K562 (cell line): ENCODE measurements at regions not wholly inside any gene's neighbourhood (a gene's known extent, or its start where the extent isn't known, plus 50 kb on each side); places are given as distances from the start of the nearest gene placed in this dataset.

ENCODE experiments used
- ATAC-seq: fragments of 200-7000 bp; cut with Tn5 transposase; 3 replicates; pipeline ENCODE4 v1.9.1; 2020; ENCODE audit warnings: moderate library complexity
- BruUV-seq: library from RNA; stranded (reverse); fragments of 400-500 nt; replicated peaks from 2 replicates; lab custom pipeline; 2021; lab: Mats Ljungman, UMichigan
- CTCF ChIA-PET: fragments of 300-600 bp; formaldehyde crosslinking; extraction: SDS; loops from one replicate; lab custom pipeline; 2021; ENCODE audit warnings: low intra/inter-chr PET ratio; lab: Yijun Ruan, JAX
- POLR2A ChIA-PET: fragments of 300-600, 350-650 bp; sonication (Branson Sonifier 250); formaldehyde crosslinking; extraction: SDS; loops from one replicate; lab custom pipeline; 2021; ENCODE audit warnings: antibody characterized with exemption, inconsistent platforms; lab: Yijun Ruan, JAX
- DNase-seq, 4 experiments: peaks; one replicate each; pipeline versions ENCODE4 v3.0.0 to v3.0.0-alpha.2; 2011 to 2018; ENCODE audit warnings: low spot score in 3 of 4, mixed read lengths in 3 of 4; ENCODE audit errors: extremely low read depth in 1 of 4
- FAIRE-seq: peaks from 2 replicates; lab custom pipeline; 2011; peaks lifted over from hg19 to GRCh38; lab: Jason Lieb, UNC
- H2AFZ ChIP-seq: 2 replicates; pipeline ENCODE4 v1.6.0; 2011; ENCODE audit warnings: low read depth, low read length, control low read depth, inconsistent platforms
- H3K27ac ChIP-seq: fragments of 200-600 bp; 3 replicates; pipeline ENCODE4 v1.8.0; 2011; ENCODE audit warnings: low read depth, mild to moderate bottlenecking, control low read depth, inconsistent platforms, low read length, moderate library complexity, mixed read lengths; ENCODE audit errors: extremely low read depth
- H3K27me3 ChIP-seq, 2 experiments: fragments of 300-600 bp in 1 of 2; 2 replicates in 1 of 2; 3 replicates in 1 of 2; pipeline versions ENCODE4 v1.6.0 to v1.8.0; 2011; ENCODE audit warnings: inconsistent platforms in 2 of 2, low read length in 2 of 2, mild to moderate bottlenecking in 1 of 2, mixed read lengths in 1 of 2, moderate library complexity in 1 of 2; ENCODE audit not compliant: control insufficient read depth in 2 of 2, insufficient read depth in 2 of 2
- H3K36me3 ChIP-seq: fragments of 300-600 bp; 3 replicates; pipeline ENCODE4 v1.8.0; 2011; ENCODE audit warnings: mild to moderate bottlenecking, low read length, inconsistent platforms; ENCODE audit not compliant: control insufficient read depth, insufficient read depth
- H3K4me1 ChIP-seq, 2 experiments: fragments of 200-600 bp in 1 of 2; replicated peaks in 1 of 2; 2 replicates in 1 of 2; 3 replicates in 1 of 2; pipeline versions ENCODE4 v1.5.1 to v1.8.0; 2011; ENCODE audit warnings: inconsistent platforms in 2 of 2, low read length in 2 of 2, mild to moderate bottlenecking in 1 of 2, mixed read lengths in 1 of 2, moderate library complexity in 1 of 2; ENCODE audit not compliant: control insufficient read depth in 2 of 2, insufficient read depth in 2 of 2
- H3K4me2 ChIP-seq: 2 replicates; pipeline ENCODE4 v1.6.1; 2011; ENCODE audit warnings: low read length, control low read depth, inconsistent platforms, mixed read lengths; ENCODE audit not compliant: insufficient read depth
- H3K4me3 ChIP-seq: fragments of 200-600 bp; sonication (generic), shearing (Covaris generic); 2 replicates; pipeline ENCODE4 v1.5.1; 2016; ENCODE audit warnings: control low read depth, inconsistent platforms
- H3K79me2 ChIP-seq: fragments of 200-600 bp; 3 replicates; pipeline ENCODE4 v1.8.0; 2011; ENCODE audit warnings: low read length, inconsistent platforms; ENCODE audit not compliant: control insufficient read depth, insufficient read depth
- H3K9ac ChIP-seq, 2 experiments: 2 replicates each; pipeline versions ENCODE4 v1.6.0 to v1.6.1; 2011; ENCODE audit warnings: low read depth in 2 of 2, low read length in 2 of 2, control low read depth in 1 of 2, inconsistent platforms in 1 of 2, mild to moderate bottlenecking in 1 of 2, mixed read lengths in 1 of 2; ENCODE audit not compliant: insufficient read depth in 1 of 2
- H3K9me1 ChIP-seq: one replicate; pipeline ENCODE4 v1.6.0; 2011; ENCODE audit warnings: inconsistent platforms, mild to moderate bottlenecking, low read length, moderate library complexity; ENCODE audit not compliant: control insufficient read depth, insufficient read depth
- H3K9me3 ChIP-seq: replicated peaks from 2 replicates; pipeline ENCODE4 v1.5.1; 2011; ENCODE audit warnings: low read depth, low read length, inconsistent platforms; ENCODE audit not compliant: control insufficient read depth, insufficient read depth
- H4K20me1 ChIP-seq: replicated peaks from 2 replicates; pipeline ENCODE4 v1.6.1; 2011; ENCODE audit warnings: low read length, inconsistent platforms, mixed read lengths; ENCODE audit not compliant: control insufficient read depth, insufficient read depth
- BMI1 ChIP-seq: fragments of 150-350 bp; IDR thresholded peaks from 2 replicates; pipeline ENCODE4 v1.6.1; 2014; ENCODE audit warnings: low read length
- E2F3 ChIP-seq: fragments of 250-450 bp; sonication (Bioruptor Pico); IDR thresholded peaks from 2 replicates; pipeline ENCODE4 v1.4.0; 2020; ENCODE audit warnings: mild to moderate bottlenecking
- GATAD2A ChIP-seq: fragments of 450-650 bp; IDR thresholded peaks from 2 replicates; pipeline ENCODE4 v1.6.1; 2017
- GTF2E2 ChIP-seq: fragments of 200-800 bp; sonication (Bioruptor generic); IDR thresholded peaks from 2 replicates; pipeline ENCODE4 v1.6.1; 2016; ENCODE audit warnings: missing genetic modification characterization, missing compliant biosample characterization
- HEY1 ChIP-seq: fragments of 250-450 bp; sonication (Bioruptor Pico); IDR thresholded peaks from 2 replicates; pipeline ENCODE4 v1.5.0; 2020; ENCODE audit warnings: mild to moderate bottlenecking, moderate library complexity, borderline replicate concordance
- NCOA2 ChIP-seq, 2 experiments: fragments of 450-650 bp; IDR thresholded peaks; 2 replicates each; pipeline ENCODE4 v1.6.1; 2018; ENCODE audit warnings: mild to moderate bottlenecking in 2 of 2, moderate library complexity in 1 of 2; ENCODE audit not compliant: partially characterized antibody in 2 of 2
- NFE2 ChIP-seq: IDR thresholded peaks from 2 replicates; pipeline ENCODE4 v1.6.1; 2014; ENCODE audit warnings: antibody characterized with exemption, low read depth
- STAT5A ChIP-seq: IDR thresholded peaks from 2 replicates; pipeline ENCODE4 v1.6.1; 2012; ENCODE audit warnings: low read length, inconsistent platforms, borderline replicate concordance
- SUPT5H ChIP-seq: fragments of 450-650 bp; IDR thresholded peaks from 2 replicates; pipeline ENCODE4 v1.6.1; 2016
- THRAP3 ChIP-seq: fragments of 450-650 bp; IDR thresholded peaks from 2 replicates; pipeline ENCODE4 v1.6.1; 2016; ENCODE audit warnings: mild to moderate bottlenecking, inconsistent platforms, borderline replicate concordance
- YY1 ChIP-seq, 3 experiments: IDR thresholded peaks; 2 replicates each; pipeline ENCODE4 v1.6.1; 2011; ENCODE audit warnings: low read length in 2 of 3, mild to moderate bottlenecking in 2 of 3, moderate library complexity in 2 of 3, borderline replicate concordance in 1 of 3, control low read depth in 1 of 3, low read depth in 1 of 3; ENCODE audit not compliant: insufficient read depth in 3 of 3, insufficient replicate concordance in 2 of 3, control insufficient read depth in 1 of 3, insufficient read length in 1 of 3; ENCODE audit errors: extremely low read depth in 1 of 3
- ZEB2 ChIP-seq: fragments of 450-650 bp; IDR thresholded peaks from 2 replicates; pipeline ENCODE4 v1.6.1; 2016
- ZNF224 ChIP-seq: sonication (generic); formaldehyde crosslinking; IDR thresholded peaks from 2 replicates; pipeline ENCODE4 v1.8.0; 2022; ENCODE audit warnings: mild to moderate bottlenecking, missing genetic modification reagents
- ZNF699 ChIP-seq: fragments of 250-450 bp; sonication (Bioruptor Pico); IDR thresholded peaks from 2 replicates; pipeline ENCODE4 v1.8.0; 2021; ENCODE audit warnings: mild to moderate bottlenecking, moderate library complexity; ENCODE audit not compliant: insufficient replicate concordance
- ZNF766 ChIP-seq: fragments of 200-800 bp; sonication (Bioruptor generic); conservative IDR thresholded peaks from 2 replicates; pipeline ENCODE4 v1.6.1; 2016; ENCODE audit warnings: missing genetic modification characterization, missing compliant biosample characterization
- WGBS: fragments of 100-300 bp; shearing (Covaris generic); methylation state at CpG from one replicate; pipeline ENCODE4 v1.1.6; 2016; ENCODE audit warnings: low coverage, mixed read lengths; ENCODE audit not compliant: insufficient coverage; ENCODE audit errors: missing lambda C conversion rate; 5-methylcytosine and 5-hydroxymethylcytosine counted together
- in situ Hi-C: fragments of 300-500 bp; cut with MboI; formaldehyde crosslinking; loops from 4 replicates; pipeline ENCODE4 v1.15.0; 2018; ENCODE audit warnings: inconsistent platforms, mixed read lengths
- intact Hi-C: fragments of 100-400 bp; cut with micrococcal nuclease; formaldehyde crosslinking; loops from 2 replicates; pipeline ENCODE4 v1.14.2; 2022
- TF ChIP-seq, protein P1 (sequence below): sonication (generic); formaldehyde crosslinking; IDR thresholded peaks from 2 replicates; pipeline ENCODE4 v1.8.0; 2022; ENCODE audit warnings: mild to moderate bottlenecking, missing genetic modification reagents
- TF ChIP-seq, protein P2 (sequence below), 2 experiments: fragments of 250-450 bp in 1 of 2; fragments of 450-650 bp in 1 of 2; sonication (Bioruptor Pico) in 1 of 2; IDR thresholded peaks; 2 replicates each; pipeline versions ENCODE4 v1.6.1 to v1.8.0; 2016 to 2021; ENCODE audit warnings: mild to moderate bottlenecking in 2 of 2, moderate library complexity in 2 of 2, missing compliant biosample characterization in 1 of 2, missing genetic modification characterization in 1 of 2
- TF ChIP-seq, protein P3 (sequence below): fragments of 450-650 bp; IDR thresholded peaks from 2 replicates; pipeline ENCODE4 v1.6.1; 2016; ENCODE audit warnings: missing biosample characterization, missing genetic modification characterization

GRCh38 chr11:110972106-110972505 lies 259.9 kb upstream of the ARHGAP20 start (continued):
- TF ChIP-seq, protein P1, sequence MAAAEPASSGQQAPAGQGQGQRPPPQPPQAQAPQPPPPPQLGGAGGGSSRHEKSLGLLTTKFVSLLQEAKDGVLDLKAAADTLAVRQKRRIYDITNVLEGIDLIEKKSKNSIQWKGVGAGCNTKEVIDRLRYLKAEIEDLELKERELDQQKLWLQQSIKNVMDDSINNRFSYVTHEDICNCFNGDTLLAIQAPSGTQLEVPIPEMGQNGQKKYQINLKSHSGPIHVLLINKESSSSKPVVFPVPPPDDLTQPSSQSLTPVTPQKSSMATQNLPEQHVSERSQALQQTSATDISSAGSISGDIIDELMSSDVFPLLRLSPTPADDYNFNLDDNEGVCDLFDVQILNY (CRISPR knock-in tag): no peak
- no peak for TF ChIP-seq GATAD2A
- TF ChIP-seq STAT5A: no peak
- no peak for TF ChIP-seq NCOA2 (IDR thresholded peaks at IDR 0.05; ENCODE audit: partially characterized antibody in 2 of 2)

DNA sequence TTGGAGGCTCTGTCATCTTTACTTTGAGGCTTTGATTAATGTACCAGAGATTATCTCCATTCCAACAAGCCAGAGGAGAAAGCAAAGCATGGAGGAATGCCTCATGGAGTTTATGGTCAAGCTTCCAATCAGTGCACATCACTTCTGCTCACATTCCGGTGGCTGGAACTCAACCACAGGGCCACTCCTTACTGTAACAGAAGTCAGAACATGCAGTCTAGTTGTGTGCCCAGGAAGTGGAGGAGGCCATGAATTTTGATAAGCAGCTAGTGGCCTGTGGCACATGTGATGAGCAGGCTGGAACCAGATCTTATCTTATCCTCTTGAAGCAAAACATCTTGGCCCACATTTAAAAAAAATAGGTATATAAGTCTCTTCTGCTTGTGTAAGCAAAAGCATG lies 258.9 kb upstream of the ARHGAP20 start:
- Histone ChIP-seq H3K9ac (no peak overlapping the region), H3K9me1 (no peaks in the 10 kb centered on the region), H3K27me3 (no peaks in the 10 kb centered on the region), H3K4me3 (no peak overlapping the region), H3K9me3 (no peaks in the 10 kb centered on the region), H3K27ac (no peak overlapping the region), H3K36me3 (no peaks in the 10 kb centered on the region), H3K4me2 (no peak overlapping the region), H3K79me2 (no peaks in the 10 kb centered on the region), H2AFZ (no peak overlapping the region), H3K4me1 (no peaks in the 10 kb centered on the region), H4K20me1 (no peaks in the 10 kb centered on the region)
- intact Hi-C loops (no loop called here), in situ Hi-C loops (no loop called here)
- no TSS peak for BruUV-seq
- ChIA-PET CTCF (no interaction called here), POLR2A (no interaction called here)
- ATAC-seq (no peak), DNase-seq (no peak), FAIRE-seq (no peak)
- WGBS: 0% methylated on average over 1 of the region's 1 CpG
- no peak for TF ChIP-seq GTF2E2 (tag)
- TF ChIP-seq HEY1 (CRISPR knock-in tag): no peak
- TF ChIP-seq, protein P2, sequence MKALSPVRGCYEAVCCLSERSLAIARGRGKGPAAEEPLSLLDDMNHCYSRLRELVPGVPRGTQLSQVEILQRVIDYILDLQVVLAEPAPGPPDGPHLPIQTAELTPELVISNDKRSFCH (CRISPR knock-in tag; IDR thresholded peaks at IDR 0.05): no peak
- TF ChIP-seq, protein P2 (tag; IDR thresholded peaks at IDR 0.05): no peak
- no peak for TF ChIP-seq THRAP3
- TF ChIP-seq E2F3: no peak
- no peak for TF ChIP-seq ZNF699 (CRISPR knock-in tag)
- TF ChIP-seq YY1 (IDR thresholded peaks at IDR 0.05; ENCODE audit: borderline replicate concordance in 1 of 3, control insufficient read depth in 1 of 3, extremely low read depth in 1 of 3, insufficient read depth in 3 of 3, insufficient read length in 1 of 3, insufficient replicate concordance in 2 of 3, low read depth in 1 of 3, low read length in 2 of 3): no peak
- TF ChIP-seq ZNF766 (CRISPR knock-in tag): no peak
- no peak for TF ChIP-seq SUPT5H
- TF ChIP-seq, protein P3, sequence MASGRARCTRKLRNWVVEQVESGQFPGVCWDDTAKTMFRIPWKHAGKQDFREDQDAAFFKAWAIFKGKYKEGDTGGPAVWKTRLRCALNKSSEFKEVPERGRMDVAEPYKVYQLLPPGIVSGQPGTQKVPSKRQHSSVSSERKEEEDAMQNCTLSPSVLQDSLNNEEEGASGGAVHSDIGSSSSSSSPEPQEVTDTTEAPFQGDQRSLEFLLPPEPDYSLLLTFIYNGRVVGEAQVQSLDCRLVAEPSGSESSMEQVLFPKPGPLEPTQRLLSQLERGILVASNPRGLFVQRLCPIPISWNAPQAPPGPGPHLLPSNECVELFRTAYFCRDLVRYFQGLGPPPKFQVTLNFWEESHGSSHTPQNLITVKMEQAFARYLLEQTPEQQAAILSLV (tag): no peak
- no peak for TF ChIP-seq NFE2
- no peak for TF ChIP-seq ZNF224 (CRISPR knock-in tag)
- TF ChIP-seq BMI1: no peak
- TF ChIP-seq ZEB2: no peak
